GM18517 (cell line): ENCODE measurements at regions not wholly inside any gene's neighbourhood (a gene's known extent, or its start where the extent isn't known, plus 50 kb on each side); places are given as distances from the start of the nearest gene placed in this dataset.

Experiments
- ATAC-seq: cut with Tn5 transposase; IDR thresholded peaks from one replicate; pipeline ENCODE4 v1.9.1; 2021; ENCODE audit warnings: mild to moderate bottlenecking, moderate library complexity; ENCODE audit not compliant: unreplicated experiment

DNA sequence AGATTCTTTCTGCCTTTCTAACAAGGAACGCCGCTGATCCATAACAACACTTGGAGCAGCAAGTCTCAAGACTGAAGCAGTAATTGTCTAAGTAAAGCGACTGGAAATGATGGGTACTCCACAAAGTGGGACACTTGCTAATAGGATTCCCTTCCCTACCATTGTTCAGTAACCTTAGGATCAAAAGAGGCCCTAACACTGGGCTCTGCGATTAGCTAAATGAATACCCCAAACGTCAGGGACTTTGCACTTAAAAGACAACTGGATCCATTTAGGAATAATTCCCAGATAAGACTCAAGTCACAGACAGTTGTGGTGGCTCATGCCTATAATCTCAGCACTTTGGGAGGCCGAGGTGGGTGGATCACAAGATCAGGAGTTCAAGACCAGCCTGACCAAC lies 221.9 kb upstream of the FGGY start:
- ATAC-seq, result no peak

DNA sequence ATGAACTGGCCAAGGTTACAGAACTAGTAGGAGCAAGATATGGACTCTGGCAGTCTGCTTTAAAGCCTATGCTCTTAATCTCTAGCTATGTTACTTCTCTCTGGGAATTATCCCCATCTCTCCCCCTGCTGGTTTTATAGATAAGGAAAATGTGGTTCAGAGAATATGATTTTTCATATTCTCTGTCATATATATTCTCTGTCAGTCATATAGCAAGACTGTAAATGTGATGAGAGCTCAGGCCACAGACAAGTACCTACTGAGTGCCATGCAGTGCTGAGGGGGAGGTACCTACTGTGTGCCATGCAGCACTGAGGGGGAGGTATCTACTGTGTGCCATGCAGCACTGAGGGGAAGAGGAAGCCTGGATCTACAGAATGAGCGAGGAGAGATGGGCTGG lies 220.3 kb upstream of the FGGY start:
- no peak for ATAC-seq

- no peak for ATAC-seq
Measured at GRCh38 chr1:59077466-59078069, 219.3 kb upstream of the FGGY start.

DNA sequence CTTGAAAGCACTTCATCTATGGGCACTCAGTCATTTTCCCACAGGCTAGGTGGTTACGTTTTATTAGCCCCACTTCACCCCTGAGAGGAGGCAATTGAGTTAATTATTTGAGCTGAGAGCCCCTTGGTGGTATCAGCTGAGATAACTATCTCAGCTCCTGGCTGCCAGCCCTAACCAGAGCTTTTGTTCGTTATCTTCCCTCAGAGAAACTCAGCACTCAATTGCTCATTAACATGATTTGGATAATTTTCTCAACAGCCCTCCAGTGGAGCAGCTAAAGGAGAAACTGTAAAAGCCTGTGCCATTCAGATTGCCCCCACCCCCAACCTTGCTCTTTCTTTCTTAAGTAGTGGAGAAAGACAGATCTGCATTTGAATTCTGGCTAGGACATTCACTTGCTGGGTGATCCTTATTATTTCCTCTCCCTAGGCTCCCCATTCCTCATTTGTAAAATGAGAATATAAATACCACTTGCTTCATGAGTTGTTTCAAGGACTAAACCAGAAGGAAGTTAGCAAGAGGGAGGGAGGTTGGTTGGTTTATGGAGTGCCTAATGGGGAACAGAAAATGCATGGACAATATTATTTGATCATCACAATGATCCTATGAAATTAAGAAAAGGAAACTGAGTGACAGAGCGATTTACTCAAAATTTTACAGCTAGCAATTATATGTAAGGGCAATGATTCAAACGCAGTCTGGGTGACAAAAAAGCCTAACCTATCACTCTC lies 218.7 kb upstream of the FGGY start:
- ATAC-seq, result no peak

- ATAC-seq, result no peak
Measured at GRCh38 chr1:59078866-59079265, 218.0 kb upstream of the FGGY start.

DNA sequence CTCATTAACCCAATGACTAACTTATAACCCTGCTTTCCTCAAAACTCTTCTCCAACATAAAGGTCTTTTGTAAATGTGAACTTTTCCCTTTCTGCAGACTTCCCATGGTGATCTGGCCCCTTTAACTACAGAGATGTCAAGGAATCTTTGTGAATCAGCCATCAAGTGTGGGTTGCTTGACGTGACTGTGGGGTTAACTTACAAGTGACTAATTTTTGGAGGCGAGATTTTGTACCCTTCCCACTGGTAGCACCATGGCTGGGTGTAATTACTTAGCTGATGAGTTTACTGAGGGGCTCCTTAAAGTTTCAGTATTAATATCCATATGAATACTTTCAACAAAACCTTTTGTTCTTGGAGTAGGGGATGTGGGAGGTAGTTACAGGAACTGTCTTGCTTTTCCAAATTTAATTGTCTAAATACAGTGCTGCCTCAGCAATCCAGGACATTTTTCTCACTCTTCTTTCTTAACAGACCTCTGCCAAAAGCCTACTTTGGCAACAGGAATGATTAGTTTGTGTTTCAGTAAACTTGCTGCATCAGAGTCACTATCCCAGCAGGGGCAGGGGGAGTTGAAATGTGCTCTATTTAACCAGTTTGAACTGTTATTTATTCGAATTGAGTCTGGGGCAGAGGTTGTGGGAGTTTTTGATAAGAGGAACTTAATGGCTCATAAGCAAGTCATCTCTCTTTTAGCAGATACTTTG lies 217.3 kb upstream of the FGGY start:
- no peak for ATAC-seq

- no peak for ATAC-seq
Measured at GRCh38 chr1:59081181-59081580, 215.7 kb upstream of the FGGY start.

- ATAC-seq, result no peak
Measured at GRCh38 chr1:59081795-59082194, 215.1 kb upstream of the FGGY start.

GRCh38 chr1:59083946-59084865 lies 212.7 kb upstream of the FGGY start:
- no peak for ATAC-seq

- no peak for ATAC-seq
Measured at GRCh38 chr1:59085101-59085500, 211.8 kb upstream of the FGGY start.

DNA sequence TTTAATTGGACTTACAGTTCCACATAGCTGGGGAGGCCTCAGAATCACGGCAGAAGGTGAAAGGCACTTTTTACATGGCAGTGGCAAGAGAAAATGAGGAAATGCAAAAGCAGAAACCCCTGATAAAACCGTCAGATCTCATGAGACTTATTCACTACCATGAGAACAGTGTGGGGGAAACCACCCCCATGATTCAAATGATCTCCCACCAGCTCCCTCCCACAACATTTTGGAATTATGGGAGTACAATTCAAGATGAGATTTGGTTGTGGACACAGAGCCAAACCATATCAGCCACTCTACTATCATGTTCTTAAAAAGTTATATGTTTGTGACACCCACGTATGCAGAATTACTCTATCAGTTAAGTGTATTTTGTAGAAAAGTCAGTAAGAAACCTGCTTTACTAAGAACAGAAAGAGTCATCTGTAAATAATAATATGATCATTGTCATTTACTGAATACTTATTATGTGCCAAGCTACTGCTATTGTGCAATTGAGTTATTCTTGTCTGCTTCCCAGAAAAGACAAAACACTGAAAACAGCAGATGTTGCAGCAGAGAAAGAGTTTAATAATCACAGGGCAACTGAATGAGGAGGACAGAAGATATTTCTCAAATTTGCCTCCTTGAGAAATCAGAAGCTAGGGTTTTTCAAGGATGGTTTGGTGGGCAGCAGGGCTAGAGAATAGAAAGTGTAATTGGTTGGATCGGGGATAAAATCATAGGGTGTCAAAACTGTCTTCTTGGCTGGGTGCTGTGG lies 207.7 kb upstream of the FGGY start:
- ATAC-seq, result no peak

DNA sequence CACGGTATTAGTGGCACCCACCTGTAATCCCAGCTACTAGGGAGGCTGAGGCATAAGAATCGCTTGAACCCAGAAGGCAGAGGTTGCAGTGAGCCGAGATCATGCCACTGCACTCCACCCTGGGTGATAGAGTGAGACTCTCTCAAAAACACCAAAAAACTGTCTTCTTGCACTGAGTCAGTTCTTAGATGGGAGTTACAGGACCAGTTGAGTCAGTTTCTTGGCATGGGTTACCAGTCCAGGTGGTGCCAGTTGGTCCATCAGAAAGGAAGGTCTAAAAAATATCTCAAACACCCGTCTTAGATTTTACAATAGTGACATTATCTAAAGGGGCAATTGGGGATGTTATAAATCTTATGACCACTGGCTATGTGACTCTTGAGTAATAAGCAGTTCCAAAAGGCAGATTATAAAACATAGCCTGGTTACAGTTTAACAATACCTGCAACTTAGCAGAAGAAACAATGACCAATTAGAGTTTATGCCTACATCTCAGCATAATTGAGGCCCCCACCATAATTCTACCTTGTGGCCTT lies 206.9 kb upstream of the FGGY start:
- ATAC-seq, result no peak

GRCh38 chr1:59092126-59092525 lies 204.8 kb upstream of the FGGY start:
- ATAC-seq, result no peak

GRCh38 chr1:59094001-59094400 lies 202.9 kb upstream of the FGGY start:
- ATAC-seq, result no peak

GRCh38 chr1:59096501-59096900 lies 200.4 kb upstream of the FGGY start:
- ATAC-seq, result no peak

- ATAC-seq, result no peak
Measured at GRCh38 chr1:59098655-59099054, 198.2 kb upstream of the FGGY start.

GRCh38 chr1:59100708-59101374 lies 196.1 kb upstream of the FGGY start:
- ATAC-seq, result no peak

DNA sequence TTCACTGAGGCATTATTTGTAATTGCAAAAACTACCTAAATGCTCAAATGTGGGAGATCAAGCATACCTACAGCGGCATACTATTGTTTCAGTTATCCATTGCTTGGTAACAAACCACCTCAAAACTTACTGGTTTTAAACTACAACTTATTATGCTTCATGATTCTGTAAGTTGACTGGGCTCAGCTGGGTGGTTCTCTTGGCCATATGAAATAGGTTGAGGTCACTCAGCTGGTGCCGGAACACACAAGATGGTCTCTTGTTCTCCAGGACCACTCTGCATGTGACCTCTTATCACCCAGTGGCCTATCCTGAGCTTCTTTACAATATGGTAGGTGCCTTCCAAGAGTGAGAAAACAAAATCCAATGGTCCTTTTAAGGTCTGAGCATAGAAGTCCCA lies 195.4 kb upstream of the FGGY start:
- ATAC-seq, result no peak

DNA sequence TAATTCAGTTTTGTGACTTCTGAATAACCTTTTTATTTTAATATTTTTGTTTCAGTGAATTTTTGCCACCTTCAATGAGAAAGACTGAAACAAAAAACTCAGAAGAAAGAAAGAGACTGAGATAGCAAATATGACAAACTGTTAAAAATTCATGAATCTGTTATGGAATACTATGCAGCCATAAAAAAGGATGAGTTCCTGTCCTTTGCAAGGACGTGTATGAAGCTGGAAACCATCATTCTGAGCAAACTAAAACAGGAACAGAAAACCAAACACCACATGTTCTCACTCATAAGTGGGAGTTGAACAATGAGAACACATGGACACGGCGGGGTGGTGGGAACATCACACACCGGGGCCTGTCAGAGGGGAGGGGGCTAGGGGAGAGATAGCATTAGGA lies 193.4 kb upstream of the FGGY start:
- ATAC-seq, result no peak
